Calu3 (cell line): ENCODE measurements at regions not wholly inside any gene's neighbourhood (a gene's known extent, or its start where the extent isn't known, plus 50 kb on each side); places are given as distances from the start of the nearest gene placed in this dataset.

Source experiments
- BruUV-seq: library from RNA; stranded (reverse); fragments of 400-500 nt; replicated peaks from 2 replicates; lab custom pipeline; 2021; lab: Mats Ljungman, UMichigan
- CTCF ChIA-PET: fragments of 300-600 bp; sonication (Branson Sonifier 250); formaldehyde crosslinking; loops from one replicate; lab custom pipeline; 2022; ENCODE audit warnings: antibody characterized with exemption; lab: Charles Lee
- DNase-seq: peaks from one replicate; pipeline ENCODE4 v3.0.0; 2022
- H3K27ac Mint-ChIP-seq: one replicate; pipeline ENCODE4 v1.8.0; 2022; ENCODE audit warnings: mixed read lengths; ENCODE audit not compliant: unreplicated experiment
- H3K27me3 Mint-ChIP-seq: one replicate; pipeline ENCODE4 v1.8.0; 2022; ENCODE audit warnings: mixed read lengths; ENCODE audit not compliant: unreplicated experiment
- H3K36me3 Mint-ChIP-seq: one replicate; pipeline ENCODE4 v1.8.0; 2022; ENCODE audit warnings: mild to moderate bottlenecking, moderate library complexity, mixed read lengths; ENCODE audit not compliant: insufficient read depth, unreplicated experiment
- H3K4me1 Mint-ChIP-seq: one replicate; pipeline ENCODE4 v1.8.0; 2022; ENCODE audit warnings: mild to moderate bottlenecking, low read depth, mixed read lengths; ENCODE audit not compliant: unreplicated experiment
- H3K4me3 Mint-ChIP-seq: one replicate; pipeline ENCODE4 v1.8.0; 2022; ENCODE audit warnings: mild to moderate bottlenecking, low read depth, moderate library complexity, mixed read lengths; ENCODE audit not compliant: unreplicated experiment
- H3K9me3 Mint-ChIP-seq: one replicate; pipeline ENCODE4 v1.8.0; 2022; ENCODE audit warnings: low read depth, mixed read lengths; ENCODE audit not compliant: unreplicated experiment
- intact Hi-C: fragments of 100-400 bp; cut with micrococcal nuclease; formaldehyde crosslinking; loops from one replicate; pipeline ENCODE4 v1.10.0; 2022; ENCODE audit not compliant: unreplicated experiment
- TF ChIP-seq, protein P1 (sequence below): fragments of 200-600 bp; IDR thresholded peaks from one replicate; pipeline ENCODE4 v1.8.0; 2022; ENCODE audit warnings: antibody characterized with exemption; ENCODE audit not compliant: unreplicated experiment

DNA sequence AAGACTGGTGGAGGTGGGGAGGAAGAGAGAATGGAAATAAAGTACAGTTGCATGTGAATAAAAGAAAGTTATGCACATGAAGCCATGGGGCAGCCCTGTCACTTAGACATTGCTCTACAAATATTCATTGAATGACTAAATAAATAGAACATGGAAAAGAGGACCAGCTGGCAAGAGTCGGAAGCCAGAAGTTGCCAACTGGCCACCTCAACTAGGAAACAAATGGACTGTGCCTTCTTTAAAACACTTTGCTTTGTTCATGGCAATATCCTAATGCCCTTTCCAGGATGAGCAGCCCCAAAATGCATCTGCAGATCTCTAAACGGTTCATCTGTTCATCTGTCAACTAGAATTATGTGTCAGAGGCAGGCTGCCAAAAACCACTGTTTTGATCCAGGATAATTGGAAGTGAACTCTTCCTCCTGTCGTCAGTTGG is 157.3 kb downstream of the NOC3L start:
- intact Hi-C loops = no loop called here
- peaks cover 5% of the 10 kb centered on the region for H3K36me3 Mint-ChIP-seq
- no peak overlapping the region for H3K27ac Mint-ChIP-seq
- no peaks in the 10 kb centered on the region for H3K9me3 Mint-ChIP-seq
- peaks cover 27% of the 10 kb centered on the region for H3K27me3 Mint-ChIP-seq
- BruUV-seq = no TSS peak
- CTCF ChIA-PET = no interaction called here
- H3K4me1 Mint-ChIP-seq = no peaks in the 10 kb centered on the region
- no peak for DNase-seq
- TF ChIP-seq, protein P1, sequence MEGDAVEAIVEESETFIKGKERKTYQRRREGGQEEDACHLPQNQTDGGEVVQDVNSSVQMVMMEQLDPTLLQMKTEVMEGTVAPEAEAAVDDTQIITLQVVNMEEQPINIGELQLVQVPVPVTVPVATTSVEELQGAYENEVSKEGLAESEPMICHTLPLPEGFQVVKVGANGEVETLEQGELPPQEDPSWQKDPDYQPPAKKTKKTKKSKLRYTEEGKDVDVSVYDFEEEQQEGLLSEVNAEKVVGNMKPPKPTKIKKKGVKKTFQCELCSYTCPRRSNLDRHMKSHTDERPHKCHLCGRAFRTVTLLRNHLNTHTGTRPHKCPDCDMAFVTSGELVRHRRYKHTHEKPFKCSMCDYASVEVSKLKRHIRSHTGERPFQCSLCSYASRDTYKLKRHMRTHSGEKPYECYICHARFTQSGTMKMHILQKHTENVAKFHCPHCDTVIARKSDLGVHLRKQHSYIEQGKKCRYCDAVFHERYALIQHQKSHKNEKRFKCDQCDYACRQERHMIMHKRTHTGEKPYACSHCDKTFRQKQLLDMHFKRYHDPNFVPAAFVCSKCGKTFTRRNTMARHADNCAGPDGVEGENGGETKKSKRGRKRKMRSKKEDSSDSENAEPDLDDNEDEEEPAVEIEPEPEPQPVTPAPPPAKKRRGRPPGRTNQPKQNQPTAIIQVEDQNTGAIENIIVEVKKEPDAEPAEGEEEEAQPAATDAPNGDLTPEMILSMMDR = no peak
- H3K4me3 Mint-ChIP-seq = no peak overlapping the region

DNA sequence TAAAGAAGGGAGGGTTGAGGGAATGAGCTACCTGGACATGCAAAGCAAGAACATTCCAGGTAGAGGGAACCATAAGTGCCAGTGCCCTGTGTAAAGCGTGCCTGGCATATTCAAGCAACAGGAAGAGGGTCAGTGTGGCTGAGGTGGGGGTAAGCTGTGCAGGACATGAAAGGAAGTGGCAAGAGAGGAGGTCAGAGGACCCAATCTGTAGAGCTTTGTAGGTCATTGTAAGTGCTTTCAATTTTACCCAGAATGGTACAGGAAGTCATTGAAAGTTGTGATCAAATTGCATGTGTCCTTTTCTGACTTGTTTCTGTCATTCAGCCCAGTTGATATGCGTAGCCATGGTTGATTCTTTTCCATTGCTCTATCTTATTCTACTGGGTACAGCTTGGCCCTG is 156.6 kb downstream of the NOC3L start:
- TF ChIP-seq, protein P1 = no peak
- H3K27me3 Mint-ChIP-seq = peaks cover 35% of the 10 kb centered on the region
- intact Hi-C loops = no loop called here
- no TSS peak for BruUV-seq
- CTCF ChIA-PET = interaction anchor here (0.6 kb wide), 1 partner anchor 147 kb away, joined by 3 read pairs; no protein-coding TSS in a partner anchor
- H3K4me3 Mint-ChIP-seq = no peak overlapping the region
- peaks cover 5% of the 10 kb centered on the region for H3K36me3 Mint-ChIP-seq
- H3K27ac Mint-ChIP-seq = no peak overlapping the region
- H3K4me1 Mint-ChIP-seq = no peaks in the 10 kb centered on the region
- no peaks in the 10 kb centered on the region for H3K9me3 Mint-ChIP-seq
- no peak for DNase-seq

- Mint-ChIP-seq H3K27ac (no peak overlapping the region), H3K36me3 (peaks cover 5% of the 10 kb centered on the region), H3K9me3 (no peaks in the 10 kb centered on the region), H3K4me1 (peaks cover 4% of the 10 kb centered on the region), H3K4me3 (no peak overlapping the region), H3K27me3 (peaks cover 29% of the 10 kb centered on the region)
- intact Hi-C loops = no loop called here
- no TSS peak for BruUV-seq
- TF ChIP-seq, protein P1 = no peak
- DNase-seq = no peak
- CTCF ChIA-PET = no interaction called here
Observed at GRCh38 chr10:94208315-94208714, 154.4 kb downstream of the NOC3L start.

DNA sequence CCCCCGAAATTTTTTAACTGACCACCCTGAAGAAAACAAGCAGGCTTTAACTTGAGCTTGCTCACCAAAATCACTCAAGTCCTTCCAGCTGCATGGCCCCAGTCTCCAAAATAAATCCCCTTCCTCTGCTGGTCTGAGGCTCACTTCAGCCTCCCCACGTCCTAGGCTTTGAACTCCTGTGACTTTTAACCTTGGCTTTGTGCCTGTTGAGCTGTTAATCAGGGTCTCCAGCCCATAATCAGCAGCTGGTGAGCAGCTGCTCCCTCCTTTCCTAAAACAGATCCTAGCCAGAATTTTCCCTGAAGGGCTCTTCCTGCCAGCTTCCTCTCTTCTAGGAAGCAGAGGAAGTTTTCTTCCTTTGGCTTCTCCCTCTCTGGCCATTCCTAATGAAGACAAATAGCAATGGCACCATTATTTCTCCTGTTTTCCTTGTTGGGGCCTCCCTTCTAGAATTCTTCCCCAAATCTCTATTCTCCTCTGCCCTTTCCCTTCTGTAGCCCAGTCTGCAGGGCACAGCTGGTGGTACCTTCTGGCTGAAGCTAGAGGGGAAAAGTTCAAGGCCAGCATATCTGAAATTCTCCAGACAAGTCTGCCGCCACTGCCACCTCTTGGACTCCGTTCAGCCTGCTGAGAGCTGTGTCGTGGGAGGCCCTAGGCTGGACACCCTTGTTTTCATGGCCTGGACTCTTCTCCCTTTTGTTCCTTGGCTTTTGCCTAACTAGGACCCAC is 152.1 kb downstream of the NOC3L start:
- DNase-seq = no peak
- Mint-ChIP-seq H3K27ac (no peak overlapping the region), H3K4me1 (peaks cover 10% of the 10 kb centered on the region), H3K27me3 (peaks cover 30% of the 10 kb centered on the region), H3K4me3 (no peak overlapping the region), H3K36me3 (peaks cover 5% of the 10 kb centered on the region), H3K9me3 (no peaks in the 10 kb centered on the region)
- intact Hi-C loops = no loop called here
- TF ChIP-seq, protein P1 = no peak
- no TSS peak for BruUV-seq
- CTCF ChIA-PET = no interaction called here
